CD14-positive monocyte (primary cell): ENCODE measurements at regions not wholly inside any gene's neighbourhood (a gene's known extent, or its start where the extent isn't known, plus 50 kb on each side); places are given as distances from the start of the nearest gene placed in this dataset.

ENCODE experiments used
- DNase-seq, 3 donors: peaks; one replicate each; pipeline ENCODE4 v3.0.0-alpha.2; 2011 to 2022
- H2AFZ ChIP-seq: 2 replicates; pipeline ENCODE4 v1.6.0; 2012; ENCODE audit warnings: mild to moderate bottlenecking, low read depth, low read length, inconsistent platforms; ENCODE audit not compliant: insufficient read depth, poor library complexity, severe bottlenecking
- H3K27ac ChIP-seq, 2 donors: 1 replicate in 1 of 2; 2 replicates in 1 of 2; pipeline ENCODE4 v1.5.1; 2012 to 2013; ENCODE audit warnings: low read length in 2 of 2, control low read depth in 1 of 2, inconsistent platforms in 1 of 2, low read depth in 1 of 2, mild to moderate bottlenecking in 1 of 2
- H3K27me3 ChIP-seq, 2 donors: one replicate each; pipeline versions ENCODE4 v1.6.0 to v1.6.1; 2011 to 2013; ENCODE audit warnings: low read length in 2 of 2; ENCODE audit not compliant: control insufficient read depth in 2 of 2, insufficient read depth in 2 of 2
- H3K36me3 ChIP-seq, 2 donors: replicated peaks in 1 of 2; 1 replicate in 1 of 2; 2 replicates in 1 of 2; pipeline versions ENCODE4 v1.5.1 to v1.6.1; 2012 to 2013; ENCODE audit warnings: low read length in 2 of 2, control low read depth in 1 of 2, inconsistent platforms in 1 of 2, mild to moderate bottlenecking in 1 of 2; ENCODE audit not compliant: insufficient read depth in 2 of 2, control insufficient read depth in 1 of 2
- H3K4me1 ChIP-seq, 2 donors: 1 replicate in 1 of 2; 2 replicates in 1 of 2; pipeline versions ENCODE4 v1.5.1 to v1.6.1; 2012 to 2013; ENCODE audit warnings: low read length in 2 of 2, control low read depth in 1 of 2, inconsistent platforms in 1 of 2, mild to moderate bottlenecking in 1 of 2, moderate library complexity in 1 of 2; ENCODE audit not compliant: insufficient read depth in 2 of 2, control insufficient read depth in 1 of 2
- H3K4me2 ChIP-seq: replicated peaks from 2 replicates; pipeline ENCODE3; 2012; ENCODE audit warnings: low read length, moderate library complexity, mild to moderate bottlenecking; ENCODE audit not compliant: poor library complexity, severe bottlenecking; ENCODE audit errors: extremely low read depth
- H3K4me3 ChIP-seq, 3 experiments: fragments of 200-600 bp in 1 of 3; sonication (generic) in 1 of 3; replicated peaks in 1 of 3; 1 replicate in 2 of 3; 2 replicates in 1 of 3; pipeline ENCODE4 v1.5.1; 2011 to 2013; ENCODE audit warnings: low read length in 3 of 3, mild to moderate bottlenecking in 3 of 3, control low read depth in 2 of 3, low read depth in 2 of 3, inconsistent platforms in 1 of 3, moderate library complexity in 1 of 3
- H3K79me2 ChIP-seq: 2 replicates; pipeline ENCODE4 v1.6.0; 2012; ENCODE audit warnings: mild to moderate bottlenecking, control low read depth, inconsistent platforms, low read length, moderate library complexity; ENCODE audit not compliant: insufficient read depth
- H3K9ac ChIP-seq: 2 replicates; pipeline ENCODE4 v1.6.0; 2017; ENCODE audit warnings: low read length, mild to moderate bottlenecking; ENCODE audit not compliant: insufficient read depth, poor library complexity, severe bottlenecking
- H3K9me3 ChIP-seq, 2 donors: replicated peaks in 1 of 2; 1 replicate in 1 of 2; 2 replicates in 1 of 2; pipeline versions ENCODE4 v1.5.1 to v1.6.1; 2012 to 2013; ENCODE audit warnings: low read length in 2 of 2, control low read depth in 1 of 2; ENCODE audit not compliant: control insufficient read depth in 1 of 2, insufficient read depth in 1 of 2
- H4K20me1 ChIP-seq: 2 replicates; pipeline ENCODE4 v1.6.0; 2012; ENCODE audit warnings: mild to moderate bottlenecking, low read length, control low read depth, moderate library complexity; ENCODE audit not compliant: insufficient read depth
- H3K27ac Mint-ChIP-seq, 7 donors: one replicate each; pipeline ENCODE4 v1.8.0; 2020; ENCODE audit warnings: mild to moderate bottlenecking in 7 of 7, mixed read lengths in 7 of 7, moderate library complexity in 6 of 7, inconsistent platforms in 2 of 7
- H3K27me3 Mint-ChIP-seq, 3 donors: one replicate each; pipeline ENCODE4 v1.8.0; 2021 to 2022; ENCODE audit warnings: low read depth in 3 of 3, mild to moderate bottlenecking in 3 of 3, mixed read lengths in 3 of 3, moderate library complexity in 3 of 3, inconsistent platforms in 1 of 3
- H3K36me3 Mint-ChIP-seq, 2 donors: one replicate each; pipeline ENCODE4 v1.8.0; 2020; ENCODE audit warnings: mixed read lengths in 2 of 2, inconsistent platforms in 1 of 2, mild to moderate bottlenecking in 1 of 2
- H3K4me1 Mint-ChIP-seq: one replicate; pipeline ENCODE4 v1.8.0; 2020; ENCODE audit warnings: mild to moderate bottlenecking, mixed read lengths
- H3K4me3 Mint-ChIP-seq, 2 donors: one replicate each; pipeline ENCODE4 v1.8.0; 2020; ENCODE audit warnings: mild to moderate bottlenecking in 2 of 2, mixed read lengths in 2 of 2, moderate library complexity in 1 of 2
- H3K9me3 Mint-ChIP-seq, 7 donors: one replicate each; pipeline ENCODE4 v1.8.0; 2020 to 2022; ENCODE audit warnings: mixed read lengths in 7 of 7, mild to moderate bottlenecking in 6 of 7, moderate library complexity in 6 of 7, inconsistent platforms in 2 of 7
- CTCF ChIP-seq: fragments of 200-600 bp; IDR thresholded peaks from one replicate; pipeline ENCODE4 v1.8.0; 2022; ENCODE audit warnings: antibody characterized with exemption, mild to moderate bottlenecking
- WGBS: methylation state at CpG from one replicate; pipeline ENCODE4 v1.1.5; 2013; ENCODE audit warnings: missing lambda C conversion rate; ENCODE audit not compliant: insufficient coverage; 5-methylcytosine and 5-hydroxymethylcytosine counted together
- intact Hi-C, 2 donors: fragments of 100-400 bp; cut with micrococcal nuclease; formaldehyde crosslinking; loops; one replicate each; pipeline versions ENCODE4 v1.15.0 to v1.15.1; 2023

DNA sequence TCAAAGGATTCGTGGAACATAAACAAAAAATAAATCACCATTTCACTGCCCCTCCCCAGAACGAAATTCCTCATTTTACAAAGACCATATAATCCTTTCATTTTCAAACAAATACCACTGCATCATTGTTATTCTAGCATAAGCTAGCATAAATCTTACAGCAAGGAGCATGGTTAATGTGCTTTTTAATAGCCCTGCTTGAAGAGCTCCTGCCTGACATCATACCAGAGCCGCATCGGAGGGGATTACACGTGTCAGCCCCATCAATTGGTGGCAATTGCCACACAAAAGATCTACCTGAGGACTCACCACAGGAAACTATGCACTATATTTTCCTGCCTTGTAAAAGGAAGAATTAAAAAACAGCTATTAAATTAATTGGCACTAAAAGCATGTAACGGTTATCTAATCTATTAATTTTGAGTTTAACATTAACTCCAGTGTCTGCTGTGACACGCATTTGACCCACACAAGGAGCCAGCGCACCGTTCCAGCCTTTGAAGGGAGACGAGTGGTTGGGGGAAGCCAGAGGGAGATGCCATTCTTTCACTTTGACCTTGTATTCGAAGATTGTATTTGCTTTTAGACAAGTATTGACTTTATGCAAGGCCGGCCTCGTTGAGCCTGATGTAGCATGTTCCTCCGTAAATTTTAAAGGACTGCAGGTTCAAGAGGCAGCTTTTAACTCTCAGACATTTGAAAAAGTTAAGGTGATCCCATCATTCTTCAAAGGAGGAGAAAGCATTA, 261.1 kb upstream of the RNF32 start:
- Histone ChIP-seq H2AFZ (no peak overlapping the region), H3K9me3 (no peaks in the 10 kb centered on the region), H3K79me2 (no peaks in the 10 kb centered on the region), H4K20me1 (no peaks in the 10 kb centered on the region), H3K9ac (no peak overlapping the region), H3K36me3 (no peaks in the 10 kb centered on the region), H3K4me3 (no peak overlapping the region), H3K27ac (no peak overlapping the region), H3K27me3 (no peaks in the 10 kb centered on the region), H3K4me2 (no peak overlapping the region), H3K4me1 (no peaks in the 10 kb centered on the region)
- H3K36me3 Mint-ChIP-seq: no peaks in the 10 kb centered on the region
- intact Hi-C loops: no loop called here
- no peak for DNase-seq
- H3K27me3 Mint-ChIP-seq: peaks cover 0 to 4% (median 1%) of the 10 kb centered on the region in 3 donors
- no peaks in the 10 kb centered on the region for H3K4me1 Mint-ChIP-seq
- peaks cover 0 to 5% (median 0%) of the 10 kb centered on the region in 7 donors for H3K9me3 Mint-ChIP-seq
- H3K4me3 Mint-ChIP-seq: no peak overlapping the region
- WGBS: 95% methylated on average over 12 of the region's 14 CpGs
- no peak for TF ChIP-seq CTCF
- H3K27ac Mint-ChIP-seq: no peak overlapping the region

DNA sequence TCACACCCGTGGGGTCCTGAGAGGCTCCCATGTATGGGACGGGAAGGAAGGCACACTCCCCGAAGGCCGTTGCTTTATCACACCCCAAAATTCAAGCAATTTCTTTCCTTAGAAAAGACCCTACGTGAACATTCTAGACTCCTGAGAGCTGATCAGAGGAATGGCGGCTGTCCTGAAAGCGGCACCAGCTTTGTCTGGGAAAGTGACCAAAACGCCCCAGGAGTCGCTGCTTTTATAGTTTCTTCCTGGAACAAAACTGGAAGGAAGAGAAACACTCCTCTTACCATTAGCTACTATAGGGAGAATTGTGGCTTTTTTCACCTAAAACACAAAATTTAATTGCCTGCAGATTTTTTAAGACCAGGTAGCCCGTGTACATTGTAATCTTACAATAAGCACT, 261.8 kb upstream of the RNF32 start:
- intact Hi-C loops: no loop called here
- TF ChIP-seq CTCF: no peak

More for the DNA sequence above, 261.8 kb upstream of the RNF32 start:
- no peak overlapping the region for H3K9ac ChIP-seq
- H3K9me3 ChIP-seq: no peaks in the 10 kb centered on the region
- Mint-ChIP-seq H3K27ac (no peak overlapping the region), H3K4me1 (no peaks in the 10 kb centered on the region), H3K4me3 (no peak overlapping the region), H3K27me3 (peaks cover 0 to 4% (median 1%) of the 10 kb centered on the region in 3 donors), H3K36me3 (no peaks in the 10 kb centered on the region), H3K9me3 (peaks cover 0 to 5% (median 0%) of the 10 kb centered on the region in 7 donors)
- H3K4me2 ChIP-seq: no peak overlapping the region
- 100% methylated on average over 1 of the region's 10 CpGs for WGBS
- no peak overlapping the region for H2AFZ ChIP-seq
- H3K79me2 ChIP-seq: no peaks in the 10 kb centered on the region
- no peaks in the 10 kb centered on the region for H3K4me1 ChIP-seq
- H4K20me1 ChIP-seq: no peaks in the 10 kb centered on the region
- no peaks in the 10 kb centered on the region for H3K36me3 ChIP-seq
- no peaks in the 10 kb centered on the region for H3K27me3 ChIP-seq
- H3K27ac ChIP-seq: no peak overlapping the region
- no peak overlapping the region for H3K4me3 ChIP-seq
- no peak for DNase-seq
